Fibroblast of pulmonary artery (primary cell): ENCODE measurements at regions not wholly inside any gene's neighbourhood (a gene's known extent, or its start where the extent isn't known, plus 50 kb on each side); places are given as distances from the start of the nearest gene placed in this dataset.

Source experiments
- DNase-seq: peaks from one replicate; pipeline ENCODE4 v3.0.0-alpha.2; 2010; ENCODE audit warnings: low read depth
- H3K4me3 ChIP-seq: replicated peaks from 2 replicates; pipeline ENCODE4 v1.5.1; 2011; ENCODE audit warnings: low read depth, mild to moderate bottlenecking, control low read depth, low read length, moderate library complexity
- TF ChIP-seq, protein P1 (sequence below): IDR thresholded peaks from 2 replicates; pipeline ENCODE4 v1.5.1; 2011; ENCODE audit warnings: mild to moderate bottlenecking, control low read depth, low read length, inconsistent platforms; ENCODE audit errors: missing control alignments

- no peak overlapping the region for H3K4me3 ChIP-seq
- TF ChIP-seq, protein P1, sequence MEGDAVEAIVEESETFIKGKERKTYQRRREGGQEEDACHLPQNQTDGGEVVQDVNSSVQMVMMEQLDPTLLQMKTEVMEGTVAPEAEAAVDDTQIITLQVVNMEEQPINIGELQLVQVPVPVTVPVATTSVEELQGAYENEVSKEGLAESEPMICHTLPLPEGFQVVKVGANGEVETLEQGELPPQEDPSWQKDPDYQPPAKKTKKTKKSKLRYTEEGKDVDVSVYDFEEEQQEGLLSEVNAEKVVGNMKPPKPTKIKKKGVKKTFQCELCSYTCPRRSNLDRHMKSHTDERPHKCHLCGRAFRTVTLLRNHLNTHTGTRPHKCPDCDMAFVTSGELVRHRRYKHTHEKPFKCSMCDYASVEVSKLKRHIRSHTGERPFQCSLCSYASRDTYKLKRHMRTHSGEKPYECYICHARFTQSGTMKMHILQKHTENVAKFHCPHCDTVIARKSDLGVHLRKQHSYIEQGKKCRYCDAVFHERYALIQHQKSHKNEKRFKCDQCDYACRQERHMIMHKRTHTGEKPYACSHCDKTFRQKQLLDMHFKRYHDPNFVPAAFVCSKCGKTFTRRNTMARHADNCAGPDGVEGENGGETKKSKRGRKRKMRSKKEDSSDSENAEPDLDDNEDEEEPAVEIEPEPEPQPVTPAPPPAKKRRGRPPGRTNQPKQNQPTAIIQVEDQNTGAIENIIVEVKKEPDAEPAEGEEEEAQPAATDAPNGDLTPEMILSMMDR, result no peak
- no peak for DNase-seq
Observed at GRCh38 chr12:66965621-66966020, 286.7 kb upstream of the GRIP1 start.

- no peak for DNase-seq
- no peak overlapping the region for H3K4me3 ChIP-seq
- TF ChIP-seq, protein P1, result no peak
Observed at GRCh38 chr12:66971816-66972215, 292.9 kb upstream of the GRIP1 start.

GRCh38 chr12:66976526-66976925 is 292.6 kb upstream of the CAND1 start:
- H3K4me3 ChIP-seq, result no peak overlapping the region
- no peak for DNase-seq
- TF ChIP-seq, protein P1, result no peak

GRCh38 chr12:66978802-66979201 is 290.4 kb upstream of the CAND1 start:
- DNase-seq, result no peak
- no peak overlapping the region for H3K4me3 ChIP-seq

DNA sequence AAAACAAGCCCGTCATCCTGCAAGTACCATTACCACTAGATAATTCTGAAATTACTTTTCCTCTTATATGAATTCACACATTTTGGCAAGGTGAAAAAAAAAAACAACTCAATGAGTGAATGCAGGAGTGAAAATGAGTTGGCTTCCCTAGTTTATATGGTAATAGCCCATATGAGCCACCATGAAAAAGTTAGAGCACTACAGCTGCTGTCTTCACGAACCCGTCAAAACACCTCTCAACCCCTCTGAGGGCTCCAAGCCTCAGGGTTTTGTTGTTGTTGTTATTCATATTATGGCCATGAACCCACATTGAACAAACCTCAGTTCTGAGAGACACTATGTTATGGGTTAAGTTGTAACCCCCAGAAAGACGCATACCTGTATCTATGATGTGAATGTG is 289.9 kb upstream of the CAND1 start:
- TF ChIP-seq, protein P1, result no peak
- no peak for DNase-seq
- H3K4me3 ChIP-seq, result no peak overlapping the region

More at GRCh38 chr12:66978802-66979201, 290.4 kb upstream of the CAND1 start:
- TF ChIP-seq, protein P1, result no peak

- TF ChIP-seq, protein P1, result no peak
- DNase-seq, result no peak
- H3K4me3 ChIP-seq, result no peak overlapping the region
Observed at GRCh38 chr12:66984077-66984476, 285.1 kb upstream of the CAND1 start.

DNA sequence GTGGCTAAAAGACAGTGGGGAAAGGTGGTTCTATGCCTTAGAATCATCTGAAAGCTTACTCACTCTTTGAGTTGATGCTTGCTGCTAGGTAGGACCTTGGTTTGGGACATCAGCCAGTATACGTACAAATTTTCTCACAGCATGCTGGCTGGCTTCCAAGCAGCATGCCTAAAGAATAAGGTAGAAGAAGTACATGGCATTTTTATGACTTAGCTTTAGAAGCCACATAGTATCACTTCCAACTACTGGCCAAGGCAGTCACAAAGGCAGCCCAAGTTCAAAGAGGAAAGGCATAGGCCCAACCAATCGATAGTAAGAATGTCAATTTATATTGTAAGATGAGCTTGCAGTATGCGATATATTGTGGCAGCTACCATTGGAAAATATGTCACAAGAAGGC is 284.2 kb upstream of the CAND1 start:
- TF ChIP-seq, protein P1, result no peak
- H3K4me3 ChIP-seq, result no peak overlapping the region
- no peak for DNase-seq
